GM18867 (cell line): ENCODE measurements at regions not wholly inside any gene's neighbourhood (a gene's known extent, or its start where the extent isn't known, plus 50 kb on each side); places are given as distances from the start of the nearest gene placed in this dataset.

Experiments used
- ATAC-seq: cut with Tn5 transposase; IDR thresholded peaks from one replicate; pipeline ENCODE4 v1.9.1; 2021; ENCODE audit warnings: mild to moderate bottlenecking, moderate library complexity; ENCODE audit not compliant: unreplicated experiment

- no peak for ATAC-seq
Observed at GRCh38 chr2:52886556-52886955, 881.0 kb upstream of the CHAC2 start.

GRCh38 chr2:52884761-52885352 lies 882.7 kb upstream of the CHAC2 start:
- no peak for ATAC-seq

- no peak for ATAC-seq
Observed at GRCh38 chr2:52882974-52883373, 884.6 kb upstream of the CHAC2 start.

GRCh38 chr2:52881606-52882005 lies 886.0 kb upstream of the CHAC2 start:
- no peak for ATAC-seq

GRCh38 chr2:52880872-52881271 lies 886.7 kb upstream of the CHAC2 start:
- ATAC-seq = no peak

GRCh38 chr2:52879561-52879960 lies 888.0 kb upstream of the CHAC2 start:
- no peak for ATAC-seq

GRCh38 chr2:52877703-52878102 lies 889.9 kb upstream of the CHAC2 start:
- no peak for ATAC-seq

- no peak for ATAC-seq
Observed at GRCh38 chr2:52874466-52875106, 893.0 kb upstream of the CHAC2 start.

- no peak for ATAC-seq
Observed at GRCh38 chr2:52862801-52863200, 904.8 kb upstream of the CHAC2 start.

GRCh38 chr2:52861596-52861995 lies 906.0 kb upstream of the CHAC2 start:
- no peak for ATAC-seq

- ATAC-seq = no peak
Observed at GRCh38 chr2:52859065-52859464, 908.5 kb upstream of the CHAC2 start.

- no peak for ATAC-seq
Observed at GRCh38 chr2:52857722-52858121, 909.9 kb upstream of the CHAC2 start.

- no peak for ATAC-seq
Observed at GRCh38 chr2:52852006-52852405, 915.6 kb upstream of the CHAC2 start.

GRCh38 chr2:52844701-52845423 lies 922.7 kb upstream of the CHAC2 start:
- no peak for ATAC-seq

- no peak for ATAC-seq
Observed at GRCh38 chr2:52835909-52836308, 931.7 kb upstream of the CHAC2 start.

- ATAC-seq = no peak
Observed at GRCh38 chr2:52831216-52831615, 936.4 kb upstream of the CHAC2 start.

GRCh38 chr2:52828112-52828511 lies 939.5 kb upstream of the CHAC2 start:
- no peak for ATAC-seq

GRCh38 chr2:52821631-52822030 lies 946.0 kb upstream of the CHAC2 start:
- ATAC-seq = no peak

- no peak for ATAC-seq
Observed at GRCh38 chr2:52818958-52819357, 948.6 kb upstream of the CHAC2 start.

GRCh38 chr2:52810460-52810859 lies 957.1 kb upstream of the CHAC2 start:
- peak; percentile 75 for ATAC-seq

- no peak for ATAC-seq
Observed at GRCh38 chr2:52805901-52806410, 961.6 kb upstream of the CHAC2 start.

GRCh38 chr2:52794581-52794980 lies 973.0 kb upstream of the CHAC2 start:
- no peak for ATAC-seq
